Effector memory CD4-positive, alpha-beta T cell (primary cell): ENCODE measurements at regions not wholly inside any gene's neighbourhood (a gene's known extent, or its start where the extent isn't known, plus 50 kb on each side); places are given as distances from the start of the nearest gene placed in this dataset.

ENCODE experiments used
- DNase-seq, 3 donors: peaks; one replicate each; pipeline ENCODE4 v3.0.0-alpha.2; 2020
- H3K27ac ChIP-seq: 2 replicates; pipeline ENCODE4 v1.7.0; 2013; ENCODE audit warnings: mild to moderate bottlenecking, low read length, moderate library complexity; ENCODE audit not compliant: insufficient read depth, poor library complexity, severe bottlenecking
- H3K27me3 ChIP-seq: replicated peaks from 2 replicates; pipeline ENCODE4 v1.7.0; 2013; ENCODE audit warnings: mild to moderate bottlenecking, low read length; ENCODE audit not compliant: insufficient read depth, control insufficient read depth, poor library complexity, severe bottlenecking
- H3K36me3 ChIP-seq: 2 replicates; pipeline ENCODE4 v1.7.0; 2013; ENCODE audit warnings: mild to moderate bottlenecking, low read length, moderate library complexity; ENCODE audit not compliant: control insufficient read depth, insufficient read depth
- H3K4me1 ChIP-seq: 2 replicates; pipeline ENCODE4 v1.7.0; 2013; ENCODE audit warnings: low read length, mild to moderate bottlenecking; ENCODE audit not compliant: control insufficient read depth, insufficient read depth, poor library complexity, severe bottlenecking
- H3K4me3 ChIP-seq: 2 replicates; pipeline ENCODE4 v1.7.0; 2013; ENCODE audit warnings: low read length, low read depth, mild to moderate bottlenecking; ENCODE audit not compliant: insufficient read depth, poor library complexity, severe bottlenecking
- H3K9me3 ChIP-seq: 2 replicates; pipeline ENCODE4 v1.7.0; 2013; ENCODE audit warnings: mild to moderate bottlenecking, low read length, moderate library complexity; ENCODE audit not compliant: control insufficient read depth

DNA sequence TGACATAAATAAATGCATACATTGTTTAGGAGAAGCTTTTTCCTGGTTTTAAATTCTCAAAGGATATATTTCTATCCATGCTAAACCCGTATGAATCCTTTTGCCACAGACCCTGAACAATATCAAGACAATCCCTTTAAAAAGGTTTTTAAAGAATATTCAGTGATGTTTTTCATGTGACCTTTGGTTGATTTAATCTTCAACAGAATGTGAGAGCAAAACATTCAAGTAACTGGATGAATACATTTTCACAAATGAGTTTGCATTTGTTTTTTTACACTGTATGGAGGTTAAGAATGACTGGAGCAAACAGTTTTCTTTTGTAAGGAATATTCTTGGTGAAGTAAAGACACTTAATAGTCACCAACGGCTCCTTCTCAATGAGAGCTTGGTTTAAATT lies 139.4 kb upstream of the CWC22 start:
- Histone ChIP-seq H3K4me1 (no peaks in the 10 kb centered on the region), H3K9me3 (no peaks in the 10 kb centered on the region), H3K27ac (no peak overlapping the region), H3K36me3 (no peaks in the 10 kb centered on the region), H3K27me3 (no peaks in the 10 kb centered on the region), H3K4me3 (no peak overlapping the region)
- no peak for DNase-seq

GRCh38 chr2:180146114-180146513 lies 139.0 kb upstream of the CWC22 start:
- no peaks in the 10 kb centered on the region for H3K27me3 ChIP-seq
- H3K27ac ChIP-seq = no peak overlapping the region
- H3K4me1 ChIP-seq = no peaks in the 10 kb centered on the region
- H3K36me3 ChIP-seq = no peaks in the 10 kb centered on the region
- DNase-seq = no peak
- no peaks in the 10 kb centered on the region for H3K9me3 ChIP-seq
- H3K4me3 ChIP-seq = no peak overlapping the region

DNA sequence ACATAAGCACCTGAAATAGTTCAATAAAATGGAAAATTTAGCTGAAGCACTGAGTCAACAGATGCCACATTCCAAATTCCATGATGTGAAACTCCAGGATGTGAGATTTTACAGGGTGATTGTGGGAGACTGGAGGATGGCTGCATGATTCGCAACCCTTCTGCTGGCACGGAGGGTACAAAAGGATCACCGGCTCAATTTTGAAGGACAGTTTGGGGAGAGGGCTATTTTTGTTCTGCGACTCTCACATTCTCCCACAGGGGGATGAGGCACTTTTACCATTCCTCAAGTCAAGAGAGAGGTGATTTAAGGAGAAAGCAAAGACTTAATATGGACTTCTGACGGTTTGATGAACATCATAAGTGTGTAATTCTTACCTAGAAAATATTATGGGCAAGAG lies 138.1 kb upstream of the CWC22 start:
- Histone ChIP-seq H3K4me1 (no peaks in the 10 kb centered on the region), H3K4me3 (no peak overlapping the region), H3K36me3 (no peaks in the 10 kb centered on the region), H3K9me3 (no peaks in the 10 kb centered on the region), H3K27ac (no peak overlapping the region), H3K27me3 (no peaks in the 10 kb centered on the region)
- no peak for DNase-seq

GRCh38 chr2:180144338-180144813 lies 137.3 kb upstream of the CWC22 start:
- Histone ChIP-seq H3K27ac (no peak overlapping the region), H3K27me3 (no peaks in the 10 kb centered on the region), H3K9me3 (no peaks in the 10 kb centered on the region), H3K4me3 (no peak overlapping the region), H3K36me3 (no peaks in the 10 kb centered on the region), H3K4me1 (no peaks in the 10 kb centered on the region)
- no peak for DNase-seq

- Histone ChIP-seq H3K9me3 (no peaks in the 10 kb centered on the region), H3K36me3 (no peaks in the 10 kb centered on the region), H3K4me1 (no peaks in the 10 kb centered on the region), H3K4me3 (no peak overlapping the region), H3K27me3 (no peaks in the 10 kb centered on the region), H3K27ac (no peak overlapping the region)
- no peak for DNase-seq
These were observed 136.7 kb upstream of the CWC22 start for GRCh38 chr2:180143633-180144337.

DNA sequence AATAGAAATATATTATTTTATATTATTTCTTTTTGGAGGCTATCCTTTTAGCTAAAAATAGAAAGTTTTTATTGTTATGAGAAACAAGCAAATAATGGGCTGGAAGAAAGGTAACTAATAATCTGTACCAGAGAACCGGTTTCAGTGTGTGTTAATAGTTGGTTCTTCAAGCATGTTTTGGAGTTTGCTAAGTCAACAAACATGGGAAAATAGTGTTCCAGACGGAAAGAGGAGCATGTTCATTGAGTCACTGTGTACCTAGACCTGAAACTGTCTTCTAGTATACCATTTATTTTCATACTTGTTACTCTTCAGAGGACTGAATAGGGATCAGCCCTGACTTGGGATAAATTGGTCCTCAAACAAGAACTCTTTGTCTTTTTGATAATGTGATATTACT lies 134.5 kb upstream of the CWC22 start:
- no peaks in the 10 kb centered on the region for H3K4me1 ChIP-seq
- no peak for DNase-seq
- no peak overlapping the region for H3K27ac ChIP-seq
- no peak overlapping the region for H3K4me3 ChIP-seq
- H3K9me3 ChIP-seq = no peaks in the 10 kb centered on the region
- no peaks in the 10 kb centered on the region for H3K27me3 ChIP-seq
- no peaks in the 10 kb centered on the region for H3K36me3 ChIP-seq

GRCh38 chr2:180133736-180134135 lies 126.6 kb upstream of the CWC22 start:
- H3K36me3 ChIP-seq = no peaks in the 10 kb centered on the region
- H3K27me3 ChIP-seq = peaks cover 5% of the 10 kb centered on the region
- no peak overlapping the region for H3K4me3 ChIP-seq
- no peak for DNase-seq
- H3K9me3 ChIP-seq = no peaks in the 10 kb centered on the region
- H3K27ac ChIP-seq = no peak overlapping the region
- H3K4me1 ChIP-seq = no peaks in the 10 kb centered on the region

GRCh38 chr2:180130403-180130802 lies 123.3 kb upstream of the CWC22 start:
- Histone ChIP-seq H3K4me3 (no peak overlapping the region), H3K36me3 (no peaks in the 10 kb centered on the region), H3K4me1 (no peaks in the 10 kb centered on the region), H3K9me3 (no peaks in the 10 kb centered on the region), H3K27ac (no peak overlapping the region), H3K27me3 (peaks cover 5% of the 10 kb centered on the region)
- DNase-seq = no peak

- Histone ChIP-seq H3K4me1 (no peaks in the 10 kb centered on the region), H3K9me3 (no peaks in the 10 kb centered on the region), H3K36me3 (no peaks in the 10 kb centered on the region), H3K27ac (no peak overlapping the region), H3K27me3 (no peaks in the 10 kb centered on the region), H3K4me3 (no peak overlapping the region)
- DNase-seq = no peak
These were observed 121.8 kb upstream of the CWC22 start for GRCh38 chr2:180128861-180129260.

- Histone ChIP-seq H3K4me1 (no peaks in the 10 kb centered on the region), H3K27ac (no peak overlapping the region), H3K36me3 (no peaks in the 10 kb centered on the region), H3K4me3 (no peak overlapping the region), H3K9me3 (no peaks in the 10 kb centered on the region), H3K27me3 (no peaks in the 10 kb centered on the region)
- peak; percentile 4 to 18 (median 12) for DNase-seq
These were observed 118.3 kb upstream of the CWC22 start for GRCh38 chr2:180125245-180125962.
